ENCODE measurements at regions not wholly inside any gene's neighbourhood (a gene's known extent, or its start where the extent isn't known, plus 50 kb on each side); places are given as distances from the start of the nearest gene placed in this dataset.

DNA sequence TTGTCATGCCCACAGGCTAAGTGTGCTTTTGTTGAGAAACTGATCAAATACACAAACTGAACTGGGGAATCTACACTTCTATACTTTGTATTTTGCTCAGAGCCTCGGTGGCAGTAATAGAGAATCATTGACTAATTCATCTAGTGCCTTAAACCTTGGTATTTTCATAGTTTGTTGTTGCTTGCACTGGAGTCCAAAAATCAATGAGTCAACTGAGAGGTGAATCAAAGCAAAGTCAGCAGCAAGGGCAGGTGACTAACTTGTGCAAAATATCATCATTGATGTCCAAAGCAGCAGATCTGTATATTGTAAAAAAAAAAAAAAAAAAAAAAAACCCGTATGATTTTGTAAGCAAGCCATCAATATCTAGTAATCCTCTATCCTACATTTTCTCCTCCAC, 296.4 kb downstream of the MAP2K6 start:
- Histone ChIP-seq H3K27me3 (no peaks in the 10 kb centered on the region), H3K4me3 (no peak overlapping the region), H3K27ac (no peak overlapping the region), H3K9me3 (no peaks in the 10 kb centered on the region), H3K36me3 (no peaks in the 10 kb centered on the region), H3K4me1 (no peaks in the 10 kb centered on the region)
- TF ChIP-seq, protein P1, sequence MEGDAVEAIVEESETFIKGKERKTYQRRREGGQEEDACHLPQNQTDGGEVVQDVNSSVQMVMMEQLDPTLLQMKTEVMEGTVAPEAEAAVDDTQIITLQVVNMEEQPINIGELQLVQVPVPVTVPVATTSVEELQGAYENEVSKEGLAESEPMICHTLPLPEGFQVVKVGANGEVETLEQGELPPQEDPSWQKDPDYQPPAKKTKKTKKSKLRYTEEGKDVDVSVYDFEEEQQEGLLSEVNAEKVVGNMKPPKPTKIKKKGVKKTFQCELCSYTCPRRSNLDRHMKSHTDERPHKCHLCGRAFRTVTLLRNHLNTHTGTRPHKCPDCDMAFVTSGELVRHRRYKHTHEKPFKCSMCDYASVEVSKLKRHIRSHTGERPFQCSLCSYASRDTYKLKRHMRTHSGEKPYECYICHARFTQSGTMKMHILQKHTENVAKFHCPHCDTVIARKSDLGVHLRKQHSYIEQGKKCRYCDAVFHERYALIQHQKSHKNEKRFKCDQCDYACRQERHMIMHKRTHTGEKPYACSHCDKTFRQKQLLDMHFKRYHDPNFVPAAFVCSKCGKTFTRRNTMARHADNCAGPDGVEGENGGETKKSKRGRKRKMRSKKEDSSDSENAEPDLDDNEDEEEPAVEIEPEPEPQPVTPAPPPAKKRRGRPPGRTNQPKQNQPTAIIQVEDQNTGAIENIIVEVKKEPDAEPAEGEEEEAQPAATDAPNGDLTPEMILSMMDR (IDR thresholded peaks at IDR 0.05): no peak
- intact Hi-C loops (cut with DNase I): no loop called here
- ATAC-seq (no peak), DNase-seq (no peak)

DNA sequence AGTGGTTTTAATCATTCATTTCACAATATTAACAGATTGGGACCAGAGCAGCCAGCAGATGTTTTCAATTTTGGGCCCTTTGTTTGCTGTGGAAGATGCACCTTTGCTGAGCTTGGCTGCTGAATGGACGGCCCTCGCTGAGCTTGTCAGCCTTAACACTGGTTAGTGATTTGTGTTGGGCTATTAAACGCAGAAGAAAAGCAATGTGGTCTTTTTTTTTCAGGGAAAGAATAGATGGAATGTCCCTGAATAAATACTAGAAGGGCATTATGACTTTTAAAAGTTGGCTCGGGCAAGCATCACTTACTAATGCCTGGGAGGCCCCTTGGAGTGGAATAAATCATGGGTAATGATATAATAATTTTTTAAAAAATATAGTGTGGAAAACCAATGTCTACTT, 297.0 kb downstream of the MAP2K6 start:
- Histone ChIP-seq H3K9me3 (no peaks in the 10 kb centered on the region), H3K27ac (no peak overlapping the region), H3K4me1 (no peaks in the 10 kb centered on the region), H3K36me3 (no peaks in the 10 kb centered on the region), H3K27me3 (no peaks in the 10 kb centered on the region), H3K4me3 (no peak overlapping the region)
- TF ChIP-seq, protein P1 (IDR thresholded peaks at IDR 0.05): no peak
- DNase-seq (no peak), ATAC-seq (no peak)
- intact Hi-C loops (cut with DNase I): no loop called here

GRCh38 chr17:69712801-69713311, 298.4 kb downstream of the MAP2K6 start:
- Histone ChIP-seq H3K27ac (no peak overlapping the region), H3K36me3 (no peaks in the 10 kb centered on the region), H3K27me3 (no peaks in the 10 kb centered on the region), H3K4me3 (no peak overlapping the region), H3K9me3 (no peaks in the 10 kb centered on the region), H3K4me1 (no peaks in the 10 kb centered on the region)
- DNase-seq (no peak), ATAC-seq (no peak)
- TF ChIP-seq, protein P1 (IDR thresholded peaks at IDR 0.05): no peak
- intact Hi-C loops (cut with DNase I): no loop called here

DNA sequence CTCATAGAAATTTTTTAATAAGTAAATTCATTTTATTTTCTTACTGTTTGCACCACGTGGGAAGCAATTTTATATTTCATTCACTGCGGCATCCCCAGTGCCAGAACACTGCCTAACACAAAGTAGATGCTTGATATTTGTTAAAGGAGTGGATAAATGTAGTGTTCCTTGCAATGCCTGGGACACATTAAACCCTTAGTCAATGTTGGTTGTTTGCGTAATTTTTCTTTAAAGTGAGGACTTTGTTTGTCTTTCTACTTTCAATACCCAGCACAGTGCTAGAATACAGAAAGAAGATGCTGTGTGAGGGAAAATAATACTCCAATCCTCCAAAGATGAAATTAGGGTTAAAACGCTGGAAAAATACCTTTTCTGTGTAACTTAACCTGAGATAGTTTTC, 299.3 kb downstream of the MAP2K6 start:
- intact Hi-C loops (cut with DNase I): no loop called here
- H3K27me3 ChIP-seq: no peaks in the 10 kb centered on the region
- H3K4me3 ChIP-seq: no peak overlapping the region
- no peaks in the 10 kb centered on the region for H3K4me1 ChIP-seq
- no peaks in the 10 kb centered on the region for H3K36me3 ChIP-seq
- no peak overlapping the region for H3K27ac ChIP-seq
- DNase-seq (no peak), ATAC-seq (no peak)
- H3K9me3 ChIP-seq: no peaks in the 10 kb centered on the region
- TF ChIP-seq, protein P1 (IDR thresholded peaks at IDR 0.05): no peak

GRCh38 chr17:69714669-69715068, 300.2 kb downstream of the MAP2K6 start:
- ATAC-seq: no peak
- intact Hi-C loops (cut with DNase I): no loop called here

More at GRCh38 chr17:69714669-69715068, 300.2 kb downstream of the MAP2K6 start:
- Histone ChIP-seq H3K27ac (no peak overlapping the region), H3K4me1 (no peaks in the 10 kb centered on the region), H3K4me3 (no peak overlapping the region), H3K27me3 (no peaks in the 10 kb centered on the region), H3K9me3 (no peaks in the 10 kb centered on the region), H3K36me3 (no peaks in the 10 kb centered on the region)
- no peak for DNase-seq
- TF ChIP-seq, protein P1 (IDR thresholded peaks at IDR 0.05): no peak
